ENCODE measurements at regions not wholly inside any gene's neighbourhood (a gene's known extent, or its start where the extent isn't known, plus 50 kb on each side); places are given as distances from the start of the nearest gene placed in this dataset.
"Not testable (repeated sequence)": the region's sequence is repeated elsewhere in the genome, so short reads cannot be mapped to it uniquely, and the experiment has no call there.

- peaks cover 1% of the 10 kb centered on the region for H3K9me3 Mint-ChIP-seq
- peaks cover 1% of the 10 kb centered on the region for H3K36me3 Mint-ChIP-seq
- no peaks in the 10 kb centered on the region for H3K4me1 Mint-ChIP-seq
- H3K27me3 Mint-ChIP-seq, result peaks cover 6% of the 10 kb centered on the region
- H3K4me3 Mint-ChIP-seq, result no peak overlapping the region
- DNase-seq (ENCODE audit: low spot score in 2 of 2), result no peak
- no peak for ATAC-seq (ENCODE audit: low read depth)
- no peak overlapping the region for H3K27ac Mint-ChIP-seq
These were observed 326.6 kb downstream of the THBS2 start for GRCh38 chr6:168927026-168927425.

DNA sequence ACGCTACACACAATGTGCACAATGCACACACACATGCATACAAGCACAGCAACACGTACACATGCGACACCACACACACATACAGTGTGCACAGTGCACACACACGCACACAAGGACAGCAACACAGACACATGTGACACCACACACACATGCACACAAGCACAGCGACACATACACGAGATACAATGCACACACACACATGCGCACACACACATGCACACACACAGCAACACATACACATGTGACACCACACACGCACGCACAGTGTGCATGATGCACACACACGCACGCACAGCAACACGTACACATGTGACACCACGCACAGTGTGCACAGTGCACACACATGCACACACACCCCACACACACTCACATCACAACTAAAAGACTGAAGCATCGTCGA, 327.3 kb downstream of the THBS2 start:
- Mint-ChIP-seq H3K4me1 (no peaks in the 10 kb centered on the region), H3K4me3 (no peak overlapping the region), H3K9me3 (peaks cover 1% of the 10 kb centered on the region), H3K36me3 (peaks cover 1% of the 10 kb centered on the region), H3K27me3 (peaks cover 6% of the 10 kb centered on the region), H3K27ac (no peak overlapping the region)
- DNase-seq (ENCODE audit: low spot score in 2 of 2) (no peak), ATAC-seq (ENCODE audit: low read depth) (no peak)

DNA sequence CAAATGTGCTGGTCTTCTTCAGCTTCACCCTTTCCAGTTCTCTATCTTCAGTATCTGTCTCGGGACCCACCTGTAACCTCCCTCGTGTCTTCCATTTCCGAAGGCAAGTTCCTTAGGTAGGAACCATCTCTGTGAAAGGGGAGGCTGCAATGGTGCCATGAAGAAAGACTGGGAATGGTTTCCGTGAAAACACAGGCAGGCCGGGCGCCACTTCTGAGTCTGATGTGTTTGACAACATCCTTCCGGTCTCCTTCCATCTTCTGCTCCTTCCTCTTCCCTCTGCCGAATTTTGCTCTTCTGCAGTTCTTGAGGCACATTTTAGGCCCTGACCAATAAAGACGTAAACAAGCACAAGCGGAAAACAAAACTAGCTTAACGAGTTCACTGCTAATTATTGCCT, 328.0 kb downstream of the THBS2 start:
- H3K27me3 Mint-ChIP-seq, result peaks cover 6% of the 10 kb centered on the region
- no peak overlapping the region for H3K27ac Mint-ChIP-seq
- H3K36me3 Mint-ChIP-seq, result peaks cover 1% of the 10 kb centered on the region
- H3K4me3 Mint-ChIP-seq, result no peak overlapping the region
- no peak for ATAC-seq (ENCODE audit: low read depth)
- no peaks in the 10 kb centered on the region for H3K4me1 Mint-ChIP-seq
- DNase-seq (ENCODE audit: low spot score in 2 of 2), result no peak
- peaks cover 1% of the 10 kb centered on the region for H3K9me3 Mint-ChIP-seq

GRCh38 chr6:168923171-168923570, 330.5 kb downstream of the THBS2 start:
- Mint-ChIP-seq H3K9me3 (peaks cover 1% of the 10 kb centered on the region), H3K27me3 (peaks cover 9% of the 10 kb centered on the region), H3K36me3 (no peaks in the 10 kb centered on the region), H3K27ac (no peak overlapping the region), H3K4me1 (no peaks in the 10 kb centered on the region), H3K4me3 (no peak overlapping the region)
- ATAC-seq (ENCODE audit: low read depth) (no peak), DNase-seq (ENCODE audit: low spot score in 2 of 2) (no peak)

DNA sequence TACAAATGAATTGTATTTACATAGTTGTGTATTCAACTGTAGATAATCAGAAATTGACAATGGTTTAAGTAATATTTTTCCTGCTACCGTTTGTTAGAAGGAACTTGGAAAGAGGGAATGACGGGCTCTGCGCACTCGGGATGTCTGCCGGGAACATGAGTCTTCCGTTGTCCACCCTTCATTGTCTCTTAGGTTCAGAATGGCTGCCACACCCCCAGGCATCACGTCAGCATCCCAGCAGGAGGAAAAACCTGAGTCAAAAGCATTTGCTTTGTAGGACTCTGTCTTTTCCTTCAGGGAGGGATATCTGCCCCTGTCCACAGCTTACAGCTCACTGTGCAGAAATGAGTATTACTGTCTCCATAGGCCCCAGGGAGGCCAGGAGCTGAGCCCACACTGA, 331.2 kb downstream of the THBS2 start:
- Mint-ChIP-seq H3K27me3 (peaks cover 9% of the 10 kb centered on the region), H3K36me3 (no peaks in the 10 kb centered on the region), H3K4me3 (no peak overlapping the region), H3K4me1 (no peaks in the 10 kb centered on the region), H3K9me3 (peaks cover 1% of the 10 kb centered on the region), H3K27ac (no peak overlapping the region)
- ATAC-seq (ENCODE audit: low read depth), result no peak
- DNase-seq (ENCODE audit: low spot score in 2 of 2), result no peak

GRCh38 chr6:168920289-168920688, 333.4 kb downstream of the THBS2 start:
- DNase-seq (ENCODE audit: low spot score in 2 of 2), result no peak
- H3K27me3 Mint-ChIP-seq, result peaks cover 2% of the 10 kb centered on the region
- ATAC-seq (ENCODE audit: low read depth), result no peak
- H3K27ac Mint-ChIP-seq, result no peak overlapping the region
- H3K9me3 Mint-ChIP-seq, result no peaks in the 10 kb centered on the region
- no peaks in the 10 kb centered on the region for H3K4me1 Mint-ChIP-seq
- H3K36me3 Mint-ChIP-seq, result no peaks in the 10 kb centered on the region
- no peak overlapping the region for H3K4me3 Mint-ChIP-seq

- H3K27ac Mint-ChIP-seq, result no peak overlapping the region
- H3K27me3 Mint-ChIP-seq, result peaks cover 2% of the 10 kb centered on the region
- ATAC-seq (ENCODE audit: low read depth) (no peak), DNase-seq (ENCODE audit: low spot score in 2 of 2) (no peak)
- no peaks in the 10 kb centered on the region for H3K9me3 Mint-ChIP-seq
- no peaks in the 10 kb centered on the region for H3K36me3 Mint-ChIP-seq
- no peak overlapping the region for H3K4me3 Mint-ChIP-seq
- no peaks in the 10 kb centered on the region for H3K4me1 Mint-ChIP-seq
These were observed 334.0 kb downstream of the THBS2 start for GRCh38 chr6:168919470-168920179.

GRCh38 chr6:168916576-168917211, 337.0 kb downstream of the THBS2 start:
- peaks cover 2% of the 10 kb centered on the region for H3K27me3 Mint-ChIP-seq
- no peaks in the 10 kb centered on the region for H3K4me1 Mint-ChIP-seq
- H3K27ac Mint-ChIP-seq, result no peak overlapping the region
- ATAC-seq (ENCODE audit: low read depth), result no peak
- H3K9me3 Mint-ChIP-seq, result no peaks in the 10 kb centered on the region
- no peak for DNase-seq (ENCODE audit: low spot score in 2 of 2)
- H3K4me3 Mint-ChIP-seq, result no peak overlapping the region
- H3K36me3 Mint-ChIP-seq, result no peaks in the 10 kb centered on the region

GRCh38 chr6:168915855-168916254, 337.8 kb downstream of the THBS2 start:
- DNase-seq (ENCODE audit: low spot score in 2 of 2), result no peak
- H3K4me1 Mint-ChIP-seq, result no peaks in the 10 kb centered on the region
- no peak overlapping the region for H3K27ac Mint-ChIP-seq
- H3K4me3 Mint-ChIP-seq, result no peak overlapping the region
- no peaks in the 10 kb centered on the region for H3K9me3 Mint-ChIP-seq
- no peak for ATAC-seq (ENCODE audit: low read depth)
- H3K27me3 Mint-ChIP-seq, result peaks cover 2% of the 10 kb centered on the region
- no peaks in the 10 kb centered on the region for H3K36me3 Mint-ChIP-seq

GRCh38 chr6:168915242-168915641, 338.4 kb downstream of the THBS2 start:
- DNase-seq (ENCODE audit: low spot score in 2 of 2), result no peak
- ATAC-seq (ENCODE audit: low read depth), result no peak
- Mint-ChIP-seq H3K27me3 (no peaks in the 10 kb centered on the region), H3K27ac (no peak overlapping the region), H3K4me3 (no peak overlapping the region), H3K4me1 (no peaks in the 10 kb centered on the region), H3K9me3 (no peaks in the 10 kb centered on the region), H3K36me3 (no peaks in the 10 kb centered on the region)

DNA sequence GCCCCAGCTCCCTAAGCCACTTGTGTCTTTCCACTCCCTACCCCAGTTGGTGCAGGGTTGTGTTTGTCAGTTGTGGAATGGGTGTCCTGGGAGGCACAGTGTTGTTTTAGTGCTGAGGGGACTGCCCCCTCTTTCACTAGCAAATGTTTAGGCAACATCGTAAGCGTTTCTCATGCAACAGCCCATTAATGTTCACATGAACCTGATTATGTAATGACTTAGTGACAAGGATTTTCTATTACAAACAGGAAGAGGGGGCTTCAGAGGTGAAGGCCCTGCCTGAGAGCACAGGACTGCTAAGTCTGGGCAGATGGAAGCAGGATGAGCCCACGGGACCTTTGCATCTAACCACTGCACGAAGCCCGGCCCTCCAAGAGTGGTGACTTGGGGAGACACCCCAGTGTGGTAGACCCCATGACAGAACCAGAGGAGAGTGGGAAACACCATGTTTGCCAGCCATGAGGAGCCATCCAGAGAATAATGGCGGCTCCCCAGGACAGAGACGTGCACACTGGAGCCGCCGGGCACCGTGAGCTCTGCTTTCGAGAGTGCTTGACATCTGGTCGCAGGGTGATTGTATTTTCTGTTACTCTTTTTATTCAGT, 339.7 kb downstream of the THBS2 start:
- no peaks in the 10 kb centered on the region for H3K36me3 Mint-ChIP-seq
- ATAC-seq (ENCODE audit: low read depth) (no peak), DNase-seq (ENCODE audit: low spot score in 2 of 2) (no peak)
- H3K4me1 Mint-ChIP-seq, result no peaks in the 10 kb centered on the region
- no peaks in the 10 kb centered on the region for H3K9me3 Mint-ChIP-seq
- no peaks in the 10 kb centered on the region for H3K27me3 Mint-ChIP-seq
- H3K27ac Mint-ChIP-seq, result no peak overlapping the region
- H3K4me3 Mint-ChIP-seq, result no peak overlapping the region

- ATAC-seq (ENCODE audit: low read depth); H3K36me3 Mint-ChIP-seq; H3K4me1 Mint-ChIP-seq; H3K4me3 Mint-ChIP-seq; H3K27me3 Mint-ChIP-seq; H3K9me3 Mint-ChIP-seq; H3K27ac Mint-ChIP-seq; DNase-seq (ENCODE audit: low spot score in 2 of 2): not testable (repeated sequence)
These were observed 340.3 kb downstream of the THBS2 start for GRCh38 chr6:168913231-168913865.

DNA sequence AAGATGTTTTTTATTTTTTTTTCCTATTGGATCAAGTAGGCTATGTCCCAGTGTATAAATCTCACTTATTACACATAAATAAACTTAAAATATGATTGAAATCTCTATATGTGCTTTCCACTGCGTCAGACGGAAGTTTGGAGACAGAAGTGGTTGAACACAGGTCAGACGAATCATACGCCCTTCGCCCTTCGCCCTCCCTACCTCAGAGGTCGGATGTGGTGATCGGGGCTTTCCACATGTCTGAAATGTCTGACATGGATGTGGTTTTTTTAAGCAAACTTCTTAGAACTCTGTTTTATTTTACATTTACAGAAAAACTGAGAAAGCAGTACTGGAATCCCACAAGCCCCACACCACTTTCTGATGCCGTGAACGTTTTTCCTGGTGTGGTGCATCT, 344.4 kb downstream of the THBS2 start:
- Mint-ChIP-seq H3K27ac (no peak overlapping the region), H3K4me3 (no peak overlapping the region), H3K36me3 (no peaks in the 10 kb centered on the region), H3K4me1 (no peaks in the 10 kb centered on the region), H3K27me3 (no peaks in the 10 kb centered on the region), H3K9me3 (peaks cover 3% of the 10 kb centered on the region)
- ATAC-seq (ENCODE audit: low read depth) (no peak), DNase-seq (ENCODE audit: low spot score in 2 of 2) (no peak)

DNA sequence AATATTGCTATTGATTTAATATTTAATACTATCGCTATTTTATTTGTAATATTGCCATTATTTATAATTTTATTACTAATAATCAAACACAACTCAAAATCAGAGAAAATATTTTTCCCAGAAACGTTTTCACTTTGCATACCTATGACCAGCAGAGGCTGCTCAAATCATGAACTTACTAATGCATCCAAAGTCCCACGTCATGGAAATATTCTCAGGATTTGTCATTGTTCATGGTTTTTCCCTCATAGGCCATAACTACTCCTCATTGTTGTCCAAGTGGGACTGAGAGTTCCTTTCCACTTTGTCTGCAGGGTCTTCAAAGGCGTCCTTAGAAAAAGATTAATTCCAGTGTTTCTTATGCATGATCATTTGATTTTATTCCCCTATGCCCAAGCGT, 344.8 kb downstream of the THBS2 start:
- no peaks in the 10 kb centered on the region for H3K4me1 Mint-ChIP-seq
- no peak overlapping the region for H3K27ac Mint-ChIP-seq
- ATAC-seq (ENCODE audit: low read depth) (no peak), DNase-seq (ENCODE audit: low spot score in 2 of 2) (no peak)
- no peak overlapping the region for H3K4me3 Mint-ChIP-seq
- no peaks in the 10 kb centered on the region for H3K27me3 Mint-ChIP-seq
- peaks cover 3% of the 10 kb centered on the region for H3K9me3 Mint-ChIP-seq
- H3K36me3 Mint-ChIP-seq, result no peaks in the 10 kb centered on the region
